ENCODE measurements at regions not wholly inside any gene's neighbourhood (a gene's known extent, or its start where the extent isn't known, plus 50 kb on each side); places are given as distances from the start of the nearest gene placed in this dataset.

DNA sequence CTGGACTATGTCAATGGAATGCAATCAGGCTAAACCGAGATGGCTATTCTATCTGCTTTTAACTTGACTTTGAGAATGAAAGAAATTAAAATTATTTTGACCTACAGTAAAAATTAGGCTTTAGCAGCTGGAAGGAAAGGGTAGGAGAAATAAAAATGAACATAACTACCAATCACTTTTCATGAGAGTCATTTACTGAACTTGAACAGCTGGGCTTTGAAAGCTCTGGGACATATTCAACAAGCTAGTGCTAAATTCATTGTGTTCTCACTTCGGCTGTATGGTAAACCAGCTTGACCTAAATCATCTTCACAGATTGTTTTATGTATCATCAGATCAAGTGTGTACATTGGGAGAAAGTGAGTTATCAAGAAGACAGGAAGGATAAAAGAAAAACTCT, 161.5 kb upstream of the STXBP5 start:
- DNase-seq = no peak

DNA sequence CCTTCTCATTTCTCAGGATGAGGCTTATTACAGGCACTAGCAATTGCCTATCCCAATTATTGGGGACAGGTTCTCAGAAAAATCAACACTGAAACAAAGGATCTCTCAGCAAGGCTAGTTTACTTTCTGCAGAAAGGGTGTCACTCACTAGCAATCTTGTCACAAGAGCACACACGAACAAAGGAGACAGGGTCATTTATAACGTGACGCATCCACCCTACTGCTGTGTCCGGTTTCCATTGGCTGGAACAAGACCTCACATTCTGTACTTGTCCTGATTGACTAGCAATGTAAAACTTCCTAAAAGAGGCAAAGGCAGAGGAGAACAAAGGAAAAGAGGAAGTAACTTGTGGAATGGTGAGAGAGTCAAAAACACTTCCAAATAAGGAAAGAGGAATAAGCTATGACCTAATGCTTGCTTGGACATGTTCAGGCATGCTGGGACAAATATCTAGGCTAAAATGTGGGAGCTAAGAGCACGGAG, 160.2 kb upstream of the STXBP5 start:
- DNase-seq = no peak

DNA sequence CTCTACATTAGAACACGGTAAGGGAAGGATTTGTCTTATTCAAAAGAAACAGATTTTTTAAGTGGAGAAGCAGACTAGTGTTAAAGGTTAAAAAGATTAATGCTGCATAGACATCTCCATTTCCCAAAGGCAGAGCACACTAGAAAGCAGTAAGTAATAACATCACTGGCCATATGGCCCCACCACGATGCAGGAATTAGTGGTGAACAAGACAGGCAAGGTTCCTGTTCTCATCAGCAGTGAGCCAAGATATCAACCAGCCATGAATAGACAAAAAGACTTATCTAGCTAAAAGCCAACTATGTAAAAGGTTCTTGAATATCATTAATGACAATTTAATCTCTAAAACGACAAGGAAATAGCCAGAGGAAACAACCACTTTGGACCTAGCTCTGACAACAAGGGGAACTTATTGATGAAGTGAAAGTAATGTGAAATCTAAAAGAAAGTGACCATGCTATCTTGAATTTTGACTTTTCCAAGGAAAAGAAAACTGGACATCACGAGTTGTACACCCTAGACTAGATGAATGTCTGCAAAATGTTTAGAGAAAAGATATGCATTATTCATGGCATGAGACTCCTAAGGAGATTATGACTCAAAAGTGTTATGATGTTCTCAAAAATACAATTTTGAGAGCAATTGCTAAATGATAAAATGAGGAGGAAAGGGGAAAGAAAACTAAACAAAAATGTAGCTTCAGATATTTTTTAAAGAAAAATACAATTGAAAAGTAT, 157.9 kb upstream of the STXBP5 start:
- no peak for DNase-seq

DNA sequence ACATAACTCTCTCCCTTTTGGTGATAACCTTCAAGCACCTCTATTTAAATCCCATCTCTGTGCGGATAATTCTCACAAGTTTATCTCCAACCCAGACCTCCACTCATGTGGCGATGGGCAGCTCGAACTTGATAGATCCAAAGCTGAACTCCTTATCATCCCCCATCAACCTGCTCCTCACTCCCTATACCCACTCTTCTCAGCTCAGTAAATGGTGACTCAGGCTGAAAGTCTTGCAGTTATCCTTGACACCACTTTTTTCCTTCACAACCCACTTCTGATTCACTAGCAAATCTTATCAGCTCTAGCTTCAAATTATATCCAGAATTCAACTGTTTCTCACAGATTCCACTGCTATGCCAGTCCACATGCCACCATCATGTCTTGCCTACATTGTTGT, 155.3 kb upstream of the STXBP5 start:
- no peak for DNase-seq

DNA sequence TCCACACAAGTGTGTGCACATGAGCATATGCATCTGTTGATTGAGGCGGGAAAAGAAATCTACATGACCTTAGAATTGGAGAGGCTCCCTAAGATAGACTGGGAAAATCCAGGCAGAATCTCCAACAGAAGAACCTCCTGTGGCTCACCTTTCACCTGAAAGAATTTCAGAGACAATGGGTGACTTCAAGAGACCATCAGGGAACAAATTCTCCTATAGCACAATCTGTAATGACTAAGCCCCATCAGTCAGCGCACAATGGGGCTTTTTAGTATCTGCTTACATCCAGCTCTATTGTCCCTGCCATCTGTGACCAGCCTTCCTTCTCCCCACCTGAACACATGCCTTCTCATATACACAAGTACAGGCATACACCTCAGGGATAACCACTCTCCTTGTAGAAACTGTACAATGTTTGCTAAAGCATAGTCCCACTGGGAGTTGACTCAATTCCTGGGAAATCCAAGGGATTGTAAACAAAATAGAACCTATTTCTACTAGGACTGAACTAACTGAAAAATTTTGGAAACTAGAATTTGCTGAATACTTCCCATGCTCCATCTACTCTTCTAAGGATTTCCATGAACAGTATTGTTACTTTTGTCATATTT, 150.8 kb upstream of the STXBP5 start:
- DNase-seq = no peak

DNA sequence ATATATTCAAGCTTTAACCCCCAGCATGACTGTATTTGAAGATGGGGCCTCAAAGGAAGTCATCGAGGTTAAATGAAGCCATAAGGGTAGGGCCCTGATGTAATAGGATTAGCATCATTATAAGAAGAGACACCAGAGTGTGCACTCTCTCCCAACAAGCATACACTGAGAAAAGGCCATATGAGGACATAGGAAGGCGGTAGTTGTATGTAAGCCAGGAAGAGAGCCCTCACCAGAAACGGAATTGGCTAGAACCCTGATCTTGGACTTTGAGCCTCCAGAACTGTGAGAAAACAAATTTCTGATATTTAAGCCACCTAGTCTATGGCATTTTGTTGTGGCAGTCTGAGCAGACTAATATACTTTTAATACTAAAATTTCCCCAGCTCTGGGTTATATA, 150.1 kb upstream of the STXBP5 start:
- no peak for DNase-seq

DNA sequence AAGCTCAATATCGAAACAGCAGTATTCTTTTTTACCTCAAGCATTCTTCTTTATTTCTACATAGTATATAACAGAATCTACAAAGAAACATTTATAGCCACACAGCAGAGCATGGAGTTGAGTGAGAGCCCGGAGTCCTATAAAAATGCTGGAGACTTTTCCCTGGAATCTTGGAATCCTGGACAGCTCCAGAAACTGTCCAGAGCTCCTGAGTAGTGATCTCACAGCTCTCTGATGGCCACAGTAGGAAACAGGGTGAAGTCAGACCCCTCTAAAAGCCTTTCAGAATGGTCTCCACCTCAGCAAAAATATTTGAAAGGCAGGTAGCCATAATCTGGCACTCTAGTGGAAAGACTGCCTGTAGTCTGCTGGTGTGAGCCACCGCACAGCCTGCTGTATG, 149.3 kb upstream of the STXBP5 start:
- no peak for DNase-seq

DNA sequence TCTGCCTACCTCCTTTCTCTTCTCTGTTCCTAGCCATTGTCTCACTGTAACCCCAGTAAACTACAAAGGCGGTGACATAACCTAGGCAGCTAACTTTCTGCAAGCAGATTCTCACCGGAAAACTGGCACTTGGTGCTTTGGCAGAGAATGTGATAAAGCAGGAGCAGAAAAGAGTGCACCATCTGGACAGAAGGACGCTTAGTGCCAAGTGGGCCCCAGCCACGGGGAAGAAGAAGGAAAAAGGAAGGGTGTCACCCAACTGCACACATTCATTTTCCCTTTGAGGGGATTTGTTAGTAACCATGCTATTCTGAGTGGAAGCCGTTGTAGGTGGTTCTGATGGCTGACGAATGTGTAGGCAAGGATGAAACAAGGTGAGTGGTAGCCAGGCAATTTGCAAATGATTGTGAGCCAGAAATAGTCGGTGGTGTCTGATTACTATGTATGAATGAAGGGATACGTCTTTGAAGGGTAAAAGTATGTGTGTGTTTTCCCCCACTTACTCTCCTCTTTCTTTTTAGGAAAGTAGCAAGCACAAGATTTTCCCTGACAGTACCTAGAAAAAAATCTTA, 148.3 kb upstream of the STXBP5 start:
- no peak for DNase-seq

DNA sequence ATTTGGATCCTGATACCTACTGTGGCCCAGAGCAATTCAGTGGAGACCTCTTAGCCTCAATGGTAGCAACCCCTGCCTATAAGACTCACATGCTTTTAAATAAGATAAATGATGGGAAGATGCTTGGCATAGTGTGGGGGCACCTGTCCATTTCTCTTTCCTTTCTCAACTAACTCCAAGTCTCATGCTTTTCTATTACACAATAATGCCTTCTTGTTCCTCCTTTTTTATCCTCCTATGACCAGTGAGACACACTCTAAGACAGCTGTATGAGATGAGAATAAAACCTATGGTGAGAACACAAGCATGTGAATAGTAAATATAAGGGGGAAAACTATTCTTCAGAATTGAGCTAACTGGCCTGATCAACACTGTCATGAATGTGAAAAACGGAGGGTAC, 147.0 kb upstream of the STXBP5 start:
- DNase-seq = no peak

DNA sequence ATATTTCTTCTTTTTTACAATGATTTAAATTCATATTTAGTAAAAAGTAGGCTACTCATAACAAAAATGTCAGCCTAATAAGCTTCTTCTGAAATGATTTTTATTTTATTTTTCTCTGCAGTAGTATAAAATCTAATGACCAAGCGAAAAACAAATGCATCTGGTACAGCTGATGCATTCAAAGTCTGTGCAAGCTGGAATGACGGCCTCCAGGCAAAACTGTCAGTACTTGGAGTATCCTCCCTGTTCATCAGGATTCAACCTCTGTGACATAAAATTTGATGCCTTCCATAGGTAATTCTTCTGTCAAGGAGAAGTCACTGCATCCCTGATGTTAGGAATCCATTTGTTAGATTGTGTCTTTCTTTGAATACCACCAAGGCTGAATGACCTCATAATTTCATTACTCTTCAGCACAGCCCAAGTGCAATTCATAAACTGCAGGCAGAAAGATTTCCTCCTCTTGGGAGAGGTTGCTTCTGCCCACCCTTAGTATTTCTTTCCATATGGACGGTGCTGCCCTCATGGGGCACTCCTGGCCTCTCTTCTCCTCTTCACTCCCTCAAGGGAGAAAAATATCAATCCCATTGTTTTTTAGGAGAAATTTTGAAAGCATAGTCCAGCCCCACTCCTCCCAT, 146.4 kb upstream of the STXBP5 start:
- no peak for DNase-seq

DNA sequence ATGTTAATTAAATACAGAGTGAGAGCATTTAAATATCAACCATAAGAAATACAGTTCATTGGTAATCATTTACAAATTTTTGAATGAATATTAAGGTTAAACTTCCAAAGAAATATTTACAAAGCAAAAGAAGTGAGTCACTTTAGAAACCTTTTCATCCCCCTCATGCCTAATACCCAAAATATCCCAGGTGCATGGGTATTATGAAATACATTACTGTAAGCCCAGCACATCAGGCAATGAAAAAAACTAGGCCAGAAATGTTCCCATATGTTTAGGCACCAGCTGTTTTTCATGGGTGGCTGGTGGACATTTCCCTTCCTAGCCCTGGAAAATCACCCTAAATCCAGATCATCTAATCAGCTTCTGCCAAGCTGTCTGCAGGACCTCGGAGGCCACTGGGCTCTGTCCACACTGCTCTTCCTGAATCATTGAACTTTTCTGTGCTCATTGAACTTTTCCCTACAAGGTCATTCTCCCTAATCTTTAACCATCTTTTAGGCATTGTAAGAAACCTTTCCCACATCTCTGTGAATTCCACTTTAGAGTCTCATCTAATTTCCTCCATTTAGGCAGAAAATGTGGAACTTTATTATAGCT, 145.3 kb upstream of the STXBP5 start:
- no peak for DNase-seq

DNA sequence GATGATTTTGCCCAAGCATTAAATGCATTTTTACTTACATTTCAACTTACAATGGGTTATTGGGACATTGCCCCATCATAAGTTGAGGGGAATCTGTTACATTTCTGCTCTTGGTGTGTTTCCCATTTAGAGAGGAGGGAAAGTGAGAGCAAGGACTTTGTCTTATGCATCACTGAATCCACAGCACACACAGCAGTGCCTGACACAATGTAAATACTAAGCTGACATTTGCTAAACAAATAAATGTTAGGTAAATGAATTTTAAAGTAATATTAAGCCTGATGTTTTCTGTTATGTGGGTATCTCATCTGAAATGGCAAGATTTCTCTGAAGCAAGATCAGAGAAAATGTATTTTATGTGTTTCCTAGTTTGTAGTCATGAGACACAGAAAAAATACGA, 143.6 kb upstream of the STXBP5 start:
- no peak for DNase-seq

DNA sequence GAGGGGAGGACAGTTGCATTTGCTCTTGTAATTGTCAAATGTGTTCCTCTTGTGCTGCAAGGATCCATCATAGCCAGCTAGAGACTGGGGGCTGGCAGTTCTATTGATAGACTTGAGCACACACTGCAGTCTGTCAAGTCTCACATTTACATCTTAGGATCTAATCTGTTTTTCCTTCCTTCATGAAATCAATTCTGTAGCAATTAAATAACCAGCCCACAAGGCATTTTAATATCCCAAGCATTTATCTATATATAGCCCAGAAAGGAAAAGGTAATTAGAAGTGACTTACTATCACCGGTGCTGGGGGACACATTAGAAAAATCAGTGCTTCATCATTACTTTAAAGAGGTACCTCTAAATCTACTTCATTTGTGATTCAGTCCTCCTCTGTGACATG, 143.0 kb upstream of the STXBP5 start:
- no peak for DNase-seq

DNA sequence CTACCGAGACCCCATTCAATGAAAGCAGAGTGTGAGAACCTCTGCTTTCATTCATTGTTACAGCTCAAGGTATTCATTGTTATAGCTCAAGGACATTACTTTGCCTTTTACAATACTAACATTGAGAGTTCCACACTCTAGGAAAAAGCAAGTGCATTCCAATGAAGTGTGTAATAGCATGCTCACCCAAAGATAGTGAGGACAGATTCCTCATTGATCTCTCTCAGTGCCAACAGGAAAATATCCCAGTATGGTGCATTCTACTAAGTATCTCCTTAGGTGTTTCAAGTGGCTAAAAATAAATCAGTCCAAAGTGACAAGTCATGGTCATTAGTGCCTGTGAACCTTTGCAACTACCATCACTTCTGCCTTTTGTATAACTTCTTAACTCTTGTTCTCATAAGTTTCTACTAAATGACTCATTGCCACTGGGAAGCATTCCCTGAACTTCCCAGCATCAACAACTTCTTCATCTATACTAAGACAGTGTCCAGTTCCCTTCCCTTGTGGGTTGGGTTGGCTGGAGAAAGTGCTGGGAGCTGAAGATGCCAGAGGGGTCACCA, 140.7 kb upstream of the STXBP5 start:
- DNase-seq = no peak

DNA sequence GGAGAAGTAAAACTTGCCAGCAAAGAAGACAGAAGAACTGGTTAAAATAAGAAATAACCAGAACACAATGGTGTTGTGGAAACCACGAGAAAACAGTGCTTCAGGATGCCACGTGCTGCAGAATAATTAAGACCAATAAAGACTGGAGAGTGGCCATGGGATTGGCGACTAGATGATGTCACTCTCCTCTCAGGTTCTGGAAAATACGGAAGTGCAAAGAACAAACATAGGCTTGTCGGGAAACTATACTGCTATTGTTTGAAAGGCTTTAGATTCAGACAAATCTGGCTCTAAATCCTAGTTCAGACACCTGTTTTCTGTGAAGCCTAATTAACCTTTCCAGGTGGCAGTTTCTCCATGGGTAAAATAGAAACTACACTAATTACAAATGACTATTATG, 138.4 kb upstream of the STXBP5 start:
- DNase-seq = no peak

DNA sequence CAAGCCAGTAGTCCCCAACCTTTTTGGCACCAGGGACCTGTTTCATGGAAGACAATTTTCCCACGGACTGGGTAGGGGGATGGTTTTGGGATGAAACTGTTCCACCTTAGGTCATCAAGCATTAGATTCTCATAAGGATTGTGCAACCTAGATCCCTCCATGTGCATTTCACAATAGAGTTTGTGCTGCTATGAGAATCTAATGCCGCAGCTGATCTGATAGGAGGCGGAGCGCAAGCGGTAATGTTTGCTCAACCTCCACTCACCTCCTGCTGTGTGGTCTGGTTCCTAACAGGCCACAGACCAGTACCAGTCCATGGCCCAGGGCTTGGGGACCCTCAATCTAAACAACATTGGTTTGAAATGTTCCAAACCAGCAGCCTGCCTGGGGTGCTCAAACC, 137.0 kb upstream of the STXBP5 start:
- DNase-seq = no peak

DNA sequence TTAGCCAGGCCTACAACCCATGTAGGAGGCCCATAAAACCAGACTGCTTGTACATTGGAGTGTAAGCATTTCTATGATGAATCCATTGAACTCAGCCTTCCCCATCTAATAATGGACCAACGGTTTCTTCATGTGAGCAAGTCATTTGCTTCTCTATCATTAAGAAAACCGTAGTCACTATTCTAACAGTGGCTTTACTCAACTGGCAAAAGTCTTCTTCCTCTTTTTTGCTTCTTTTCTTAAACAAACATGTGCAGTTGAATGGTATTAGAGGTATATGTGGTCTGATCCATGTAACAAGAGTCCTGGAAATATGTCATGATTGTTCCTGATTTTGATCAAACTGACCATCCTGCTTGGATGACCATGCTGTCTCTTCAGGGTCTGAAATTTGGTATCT, 132.4 kb upstream of the STXBP5 start:
- DNase-seq = no peak

DNA sequence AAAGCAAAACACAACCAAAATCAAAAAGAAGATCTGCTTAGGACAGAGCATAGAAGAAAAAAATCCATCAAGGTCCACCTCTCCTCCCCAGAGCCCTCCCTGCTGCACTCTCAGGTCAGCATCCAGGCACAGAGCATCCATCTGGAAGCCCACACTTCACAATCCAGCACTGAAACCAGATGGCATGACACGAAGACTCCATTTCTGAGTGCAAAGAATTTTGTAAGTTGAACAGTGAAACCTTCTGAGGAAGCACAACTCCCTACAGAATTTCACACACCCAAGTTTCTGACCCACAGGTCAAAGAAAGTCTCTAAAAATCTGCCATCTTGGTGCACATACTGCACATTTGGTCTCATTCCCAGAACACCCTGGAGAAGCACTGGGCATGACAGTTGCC, 128.8 kb upstream of the STXBP5 start:
- no peak for DNase-seq

DNA sequence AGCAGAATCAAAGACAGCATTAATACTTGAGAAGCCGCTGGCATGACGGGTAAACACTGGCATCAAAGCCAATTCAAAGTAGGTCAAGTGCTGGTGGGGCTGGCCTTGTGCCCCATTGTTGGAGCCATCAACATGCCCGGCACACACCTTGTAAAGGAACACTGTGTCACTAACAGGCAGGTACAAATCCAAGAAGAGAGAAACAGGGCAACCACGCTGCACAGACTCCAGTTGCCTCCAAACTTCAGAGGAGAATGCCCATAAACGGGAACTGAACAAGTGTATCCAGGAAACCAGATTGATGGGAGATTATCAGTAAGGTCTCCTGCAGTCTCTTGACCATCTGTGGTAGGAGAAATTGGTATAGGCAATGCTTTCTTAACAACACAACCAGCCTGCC, 127.0 kb upstream of the STXBP5 start:
- DNase-seq = no peak

DNA sequence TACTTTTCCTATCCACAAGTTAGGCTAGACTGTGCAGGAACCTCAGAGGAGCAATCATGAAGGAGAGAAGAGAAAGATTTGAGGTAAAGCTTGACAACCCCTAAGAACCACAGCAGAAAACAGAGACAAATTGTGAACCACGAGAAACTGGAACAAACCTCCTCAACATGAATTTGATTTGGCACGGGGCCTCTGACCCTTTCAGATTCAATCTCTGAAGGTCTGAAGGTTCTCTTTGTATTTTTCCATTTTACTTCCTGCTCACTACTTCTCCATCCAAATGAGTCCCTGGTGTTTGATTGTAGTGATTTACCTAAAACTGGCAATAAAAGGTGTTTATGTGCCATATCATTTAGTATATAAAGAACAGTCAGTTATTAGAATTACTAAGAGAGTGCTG, 126.1 kb upstream of the STXBP5 start:
- no peak for DNase-seq

DNA sequence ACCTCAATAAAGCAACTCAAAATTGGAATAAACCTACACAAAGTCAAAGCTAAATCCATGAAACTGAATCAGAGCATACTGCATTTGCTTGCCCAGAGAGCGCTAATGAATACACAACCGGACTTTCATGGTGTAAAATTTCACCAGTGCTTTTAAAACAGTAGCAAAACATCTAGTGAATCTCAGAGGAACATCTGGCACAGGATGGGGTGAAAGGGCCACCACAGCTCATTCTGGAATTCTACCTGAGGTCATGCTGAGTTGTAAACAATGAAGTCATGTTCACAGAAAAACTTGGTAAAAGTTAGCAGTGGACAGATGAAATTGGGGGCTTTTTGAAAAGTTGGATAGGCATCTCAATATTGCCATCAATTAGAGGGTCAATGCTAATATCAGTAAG, 125.6 kb upstream of the STXBP5 start:
- DNase-seq = no peak

DNA sequence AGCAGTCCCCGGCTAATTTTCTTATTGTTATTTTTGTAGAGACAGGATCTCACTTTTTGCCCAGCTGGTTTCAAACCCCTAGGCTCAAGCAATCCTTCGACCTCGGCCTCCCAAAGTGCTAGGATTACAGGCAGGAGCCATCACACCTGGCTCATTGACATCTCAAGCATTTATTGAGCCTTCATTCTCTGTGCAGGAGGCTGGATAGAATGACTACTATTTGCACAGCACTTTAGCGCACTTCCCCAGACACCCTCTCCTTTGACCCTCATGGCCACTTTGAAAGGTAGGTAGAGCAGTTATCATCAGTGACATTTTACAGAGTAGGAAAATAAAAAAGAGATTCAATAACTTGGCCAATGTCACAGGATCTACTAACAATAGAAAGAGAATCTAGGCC, 124.0 kb upstream of the STXBP5 start:
- DNase-seq = no peak

DNA sequence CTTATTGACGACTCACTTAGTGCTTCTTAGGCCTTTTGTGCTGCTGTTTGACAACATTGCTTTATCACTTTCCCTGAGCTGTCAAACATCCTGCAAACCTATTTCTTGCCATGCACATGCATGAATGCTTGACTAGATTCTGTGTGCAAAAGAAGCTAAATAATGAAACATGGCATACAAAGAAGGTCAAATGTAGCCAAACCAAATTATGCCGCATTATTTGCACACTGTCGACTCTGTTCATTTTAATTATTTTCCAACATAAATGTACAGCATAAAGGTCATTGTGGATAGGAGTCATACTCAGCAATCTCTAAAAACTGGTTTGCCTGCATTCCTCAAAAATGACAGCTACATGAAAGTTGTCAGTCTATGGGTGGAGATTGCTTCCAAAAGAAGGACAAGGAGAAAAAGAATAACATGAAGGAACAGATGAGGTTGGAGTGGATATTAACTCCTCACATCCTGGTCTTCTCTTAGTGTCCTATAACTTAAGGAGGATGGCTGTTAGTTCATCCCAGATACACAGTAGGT, 123.1 kb upstream of the STXBP5 start:
- DNase-seq = no peak

Measured in CD4-positive, alpha-beta T cell treated with Interleukin-1 beta for 1 hour (primary cell).